HUES6 (cell line): ENCODE measurements at regions not wholly inside any gene's neighbourhood (a gene's known extent, or its start where the extent isn't known, plus 50 kb on each side); places are given as distances from the start of the nearest gene placed in this dataset.

Source experiments
- H3K27ac ChIP-seq: 2 replicates; pipeline ENCODE4 v1.7.0; 2013; ENCODE audit warnings: low read depth, mild to moderate bottlenecking, low read length, inconsistent platforms
- H3K27me3 ChIP-seq: 2 replicates; pipeline ENCODE4 v1.6.1; 2013; ENCODE audit warnings: low read length; ENCODE audit not compliant: control insufficient read depth, insufficient read depth
- H3K36me3 ChIP-seq: 2 replicates; pipeline ENCODE4 v1.6.1; 2013; ENCODE audit warnings: low read length; ENCODE audit not compliant: control insufficient read depth, insufficient read depth
- H3K4me1 ChIP-seq: 2 replicates; pipeline ENCODE4 v1.6.1; 2013; ENCODE audit warnings: low read length; ENCODE audit not compliant: control insufficient read depth, insufficient read depth
- H3K4me3 ChIP-seq: 2 replicates; pipeline ENCODE4 v1.5.1; 2013; ENCODE audit warnings: low read depth, low read length
- H3K9ac ChIP-seq: one replicate; pipeline ENCODE4 v1.6.1; 2013; ENCODE audit warnings: mild to moderate bottlenecking, low read length
- H3K9me3 ChIP-seq: 2 replicates; pipeline ENCODE4 v1.6.1; 2013; ENCODE audit warnings: low read depth, low read length; ENCODE audit not compliant: control insufficient read depth, insufficient read depth

DNA sequence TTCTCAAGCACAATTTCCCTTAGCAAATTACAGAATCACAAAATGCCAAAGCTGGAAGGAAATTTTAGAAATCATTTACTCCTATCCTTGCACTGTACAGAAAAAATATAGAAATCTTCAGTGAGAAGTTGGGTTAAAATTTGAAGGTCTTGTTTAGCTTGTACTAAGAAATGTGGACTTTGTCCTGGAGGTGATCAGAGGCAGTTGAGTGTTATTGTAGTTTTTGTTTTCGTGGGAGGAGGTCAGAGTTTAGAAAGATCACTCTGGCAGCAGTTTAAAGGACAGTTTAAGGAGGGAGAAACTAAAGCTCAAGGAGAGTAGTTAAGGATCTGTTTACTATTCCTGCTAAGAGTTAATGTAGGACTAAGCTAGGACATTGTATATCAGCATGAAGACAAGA, 54.4 kb upstream of the CXorf51B start:
- Histone ChIP-seq H3K9me3 (no peaks in the 10 kb centered on the region), H3K4me1 (no peaks in the 10 kb centered on the region), H3K4me3 (no peak overlapping the region), H3K9ac (no peak overlapping the region), H3K27me3 (no peaks in the 10 kb centered on the region), H3K27ac (no peak overlapping the region), H3K36me3 (no peaks in the 10 kb centered on the region)
